SK-N-SH treated with all-trans-retinoic acid at 6 μM for 48 hours (cell line): ENCODE measurements at regions not wholly inside any gene's neighbourhood (a gene's known extent, or its start where the extent isn't known, plus 50 kb on each side); places are given as distances from the start of the nearest gene placed in this dataset.

Experiments
- ATAC-seq: fragments of 200-7000 bp; cut with Tn5 transposase; 3 replicates; pipeline ENCODE4 v1.9.1; 2020; ENCODE audit warnings: mild to moderate bottlenecking, moderate library complexity
- ARNTL ChIP-seq: fragments of 450-650 bp; formaldehyde crosslinking; IDR thresholded peaks from 2 replicates; pipeline ENCODE4 v1.5.0; 2020; ENCODE audit warnings: low read depth, mild to moderate bottlenecking, moderate library complexity, borderline replicate concordance
- BACH2 ChIP-seq: fragments of 250-450 bp; sonication (Bioruptor Pico); IDR thresholded peaks from 2 replicates; pipeline ENCODE4 v1.9.0; 2021; ENCODE audit warnings: mild to moderate bottlenecking, borderline replicate concordance
- CSDC2 ChIP-seq: fragments of 250-450 bp; sonication (Bioruptor Pico); IDR thresholded peaks from 2 replicates; pipeline ENCODE4 v1.5.0; 2020; ENCODE audit warnings: mild to moderate bottlenecking, moderate library complexity
- ESRRG ChIP-seq: fragments of 250-450 bp; sonication (Bioruptor Pico); IDR thresholded peaks from 2 replicates; pipeline ENCODE4 v1.6.1; 2021; ENCODE audit warnings: mild to moderate bottlenecking
- GLIS3 ChIP-seq: fragments of 250-450 bp; sonication (Bioruptor Pico); IDR thresholded peaks from 2 replicates; pipeline ENCODE4 v1.5.0; 2020; ENCODE audit warnings: mild to moderate bottlenecking, moderate library complexity
- ISL1 ChIP-seq: fragments of 250-450 bp; sonication (Bioruptor Pico); IDR thresholded peaks from 2 replicates; pipeline ENCODE4 v2.1.2; 2022; ENCODE audit warnings: mild to moderate bottlenecking, moderate library complexity
- OSR1 ChIP-seq: fragments of 250-450 bp; sonication (Bioruptor Pico); IDR thresholded peaks from 2 replicates; pipeline ENCODE4 v1.8.0; 2022; ENCODE audit warnings: moderate library complexity, mild to moderate bottlenecking, inconsistent platforms
- PPARA ChIP-seq: fragments of 250-450 bp; sonication (Bioruptor Pico); IDR thresholded peaks from 2 replicates; pipeline ENCODE4 v1.5.0; 2020; ENCODE audit warnings: mild to moderate bottlenecking, borderline replicate concordance
- RARB ChIP-seq: fragments of 250-450 bp; sonication (Bioruptor Pico); IDR thresholded peaks from 2 replicates; pipeline ENCODE4 v1.8.0; 2021; ENCODE audit warnings: mild to moderate bottlenecking, moderate library complexity
- SNAI2 ChIP-seq: fragments of 250-450 bp; sonication (Bioruptor Pico); IDR thresholded peaks from 2 replicates; pipeline ENCODE4 v1.5.0; 2020; ENCODE audit warnings: mild to moderate bottlenecking, moderate library complexity
- TCF4 ChIP-seq: fragments of 250-450 bp; sonication (Bioruptor Pico); IDR thresholded peaks from 2 replicates; pipeline ENCODE4 v1.8.0; 2021; ENCODE audit warnings: mild to moderate bottlenecking, moderate library complexity, borderline replicate concordance
- TOX ChIP-seq: fragments of 250-450 bp; sonication (Bioruptor Pico); IDR thresholded peaks from 2 replicates; pipeline ENCODE4 v1.8.0; 2021; ENCODE audit warnings: mild to moderate bottlenecking, moderate library complexity, borderline replicate concordance
- ZC3H10 ChIP-seq: fragments of 250-450 bp; sonication (Bioruptor Pico); IDR thresholded peaks from 2 replicates; pipeline ENCODE4 v1.5.1; 2021; ENCODE audit warnings: mild to moderate bottlenecking, moderate library complexity
- ZFP3 ChIP-seq: fragments of 250-450 bp; sonication (Bioruptor Pico); IDR thresholded peaks from 2 replicates; pipeline ENCODE4 v1.5.0; 2020; ENCODE audit warnings: mild to moderate bottlenecking, moderate library complexity
- ZFP30 ChIP-seq: fragments of 450-650 bp; formaldehyde crosslinking; IDR thresholded peaks from 2 replicates; pipeline ENCODE4 v1.5.0; 2022; ENCODE audit warnings: mild to moderate bottlenecking, moderate library complexity
- ZNF565 ChIP-seq: fragments of 450-650 bp; formaldehyde crosslinking; conservative IDR thresholded peaks from 2 replicates; pipeline ENCODE4 v1.5.0; 2020; ENCODE audit warnings: low read depth, mild to moderate bottlenecking, moderate library complexity
- ZNF70 ChIP-seq: fragments of 450-650 bp; formaldehyde crosslinking; IDR thresholded peaks from 2 replicates; pipeline ENCODE4 v1.5.0; 2020; ENCODE audit warnings: mild to moderate bottlenecking, moderate library complexity
- ZNF8 ChIP-seq: fragments of 450-650 bp; formaldehyde crosslinking; IDR thresholded peaks from 2 replicates; pipeline ENCODE4 v1.5.0; 2020; ENCODE audit warnings: mild to moderate bottlenecking, moderate library complexity
- TF ChIP-seq, protein P1 (sequence below): fragments of 250-450 bp; sonication (Bioruptor Pico); IDR thresholded peaks from 2 replicates; pipeline ENCODE4 v1.5.1; 2021; ENCODE audit warnings: mild to moderate bottlenecking, moderate library complexity
- TF ChIP-seq, protein P2 (sequence below): fragments of 250-450 bp; sonication (Bioruptor Pico); IDR thresholded peaks from 2 replicates; pipeline ENCODE4 v1.8.0; 2021; ENCODE audit warnings: low read depth, mild to moderate bottlenecking, moderate library complexity, borderline replicate concordance
- TF ChIP-seq, protein P3 (sequence below): fragments of 250-450 bp; sonication (Bioruptor Pico); IDR thresholded peaks from 2 replicates; pipeline ENCODE4 v1.8.0; 2020; ENCODE audit warnings: mild to moderate bottlenecking, moderate library complexity, borderline replicate concordance
- TF ChIP-seq, protein P4 (sequence below): fragments of 250-450 bp; sonication (Bioruptor Pico); IDR thresholded peaks from 2 replicates; pipeline ENCODE4 v1.5.1; 2020; ENCODE audit warnings: low read depth, mild to moderate bottlenecking, moderate library complexity

DNA sequence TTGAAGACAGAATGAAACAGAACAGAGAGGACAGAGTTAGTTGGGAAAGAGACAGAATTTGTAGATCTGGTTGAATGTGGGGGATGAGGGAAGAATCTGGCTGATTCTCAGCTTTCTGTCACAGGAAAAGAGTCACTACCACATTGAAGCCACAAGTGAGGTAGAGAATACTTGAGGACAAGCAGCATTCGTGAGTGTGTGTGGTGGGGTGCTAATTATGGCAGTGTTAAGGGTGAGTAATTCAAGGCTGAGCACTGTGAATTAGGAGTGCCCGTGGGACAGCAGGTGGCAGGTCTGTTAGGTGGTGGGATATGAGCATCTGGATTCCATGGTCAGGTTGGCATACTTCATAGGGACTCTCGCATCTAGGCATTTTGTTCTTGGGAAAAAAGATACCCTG is 347.4 kb upstream of the PRICKLE1 start:
- no peak for TF ChIP-seq GLIS3 (CRISPR knock-in tag)
- no peak for TF ChIP-seq ZNF70 (CRISPR knock-in tag)
- TF ChIP-seq ARNTL, result no peak
- TF ChIP-seq OSR1, result no peak
- TF ChIP-seq TOX, result no peak
- no peak for TF ChIP-seq SNAI2
- no peak for TF ChIP-seq ZC3H10 (CRISPR knock-in tag)
- TF ChIP-seq CSDC2 (CRISPR knock-in tag), result no peak
- TF ChIP-seq ISL1 (CRISPR knock-in tag), result no peak
- no peak for TF ChIP-seq TCF4 (CRISPR knock-in tag)
- TF ChIP-seq ZFP30 (CRISPR knock-in tag), result no peak
- TF ChIP-seq ZFP3 (CRISPR knock-in tag), result no peak
- TF ChIP-seq ZNF8 (CRISPR knock-in tag), result no peak
- TF ChIP-seq PPARA (CRISPR knock-in tag), result no peak
- no peak for TF ChIP-seq ZNF565 (CRISPR knock-in tag)
- TF ChIP-seq, protein P1, sequence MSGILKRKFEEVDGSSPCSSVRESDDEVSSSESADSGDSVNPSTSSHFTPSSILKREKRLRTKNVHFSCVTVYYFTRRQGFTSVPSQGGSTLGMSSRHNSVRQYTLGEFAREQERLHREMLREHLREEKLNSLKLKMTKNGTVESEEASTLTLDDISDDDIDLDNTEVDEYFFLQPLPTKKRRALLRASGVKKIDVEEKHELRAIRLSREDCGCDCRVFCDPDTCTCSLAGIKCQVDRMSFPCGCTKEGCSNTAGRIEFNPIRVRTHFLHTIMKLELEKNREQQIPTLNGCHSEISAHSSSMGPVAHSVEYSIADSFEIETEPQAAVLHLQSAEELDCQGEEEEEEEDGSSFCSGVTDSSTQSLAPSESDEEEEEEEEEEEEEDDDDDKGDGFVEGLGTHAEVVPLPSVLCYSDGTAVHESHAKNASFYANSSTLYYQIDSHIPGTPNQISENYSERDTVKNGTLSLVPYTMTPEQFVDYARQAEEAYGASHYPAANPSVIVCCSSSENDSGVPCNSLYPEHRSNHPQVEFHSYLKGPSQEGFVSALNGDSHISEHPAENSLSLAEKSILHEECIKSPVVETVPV (CRISPR knock-in tag), result no peak
- ATAC-seq, result no peak

DNA sequence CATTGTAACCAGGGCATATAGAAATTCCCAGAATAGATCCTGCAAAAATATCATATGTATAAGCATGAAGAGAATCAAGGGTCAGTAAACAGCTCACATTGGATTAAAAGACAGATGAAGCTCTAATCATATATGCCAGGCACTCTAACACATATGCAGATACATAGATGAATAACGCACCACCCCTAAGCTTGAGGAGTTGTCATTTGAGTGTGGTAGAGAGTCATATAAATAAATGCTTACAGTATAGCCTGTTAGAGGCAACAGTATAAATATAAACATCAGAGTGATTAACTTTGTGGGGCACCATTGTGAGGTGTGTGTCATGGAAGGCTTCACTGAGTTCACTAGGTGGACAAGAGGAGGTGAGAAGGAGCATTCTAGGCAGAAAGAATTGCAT is 346.7 kb upstream of the PRICKLE1 start:
- TF ChIP-seq TOX, result no peak
- TF ChIP-seq BACH2 (CRISPR knock-in tag), result no peak
- TF ChIP-seq, protein P2, sequence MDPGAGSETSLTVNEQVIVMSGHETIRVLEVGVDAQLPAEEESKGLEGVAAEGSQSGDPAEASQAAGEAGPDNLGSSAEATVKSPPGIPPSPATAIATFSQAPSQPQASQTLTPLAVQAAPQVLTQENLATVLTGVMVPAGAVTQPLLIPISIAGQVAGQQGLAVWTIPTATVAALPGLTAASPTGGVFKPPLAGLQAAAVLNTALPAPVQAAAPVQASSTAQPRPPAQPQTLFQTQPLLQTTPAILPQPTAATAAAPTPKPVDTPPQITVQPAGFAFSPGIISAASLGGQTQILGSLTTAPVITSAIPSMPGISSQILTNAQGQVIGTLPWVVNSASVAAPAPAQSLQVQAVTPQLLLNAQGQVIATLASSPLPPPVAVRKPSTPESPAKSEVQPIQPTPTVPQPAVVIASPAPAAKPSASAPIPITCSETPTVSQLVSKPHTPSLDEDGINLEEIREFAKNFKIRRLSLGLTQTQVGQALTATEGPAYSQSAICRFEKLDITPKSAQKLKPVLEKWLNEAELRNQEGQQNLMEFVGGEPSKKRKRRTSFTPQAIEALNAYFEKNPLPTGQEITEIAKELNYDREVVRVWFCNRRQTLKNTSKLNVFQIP (CRISPR knock-in tag), result no peak
- TF ChIP-seq, protein P1 (CRISPR knock-in tag), result no peak
- TF ChIP-seq ZNF8 (CRISPR knock-in tag), result no peak
- TF ChIP-seq TCF4 (CRISPR knock-in tag), result no peak
- no peak for TF ChIP-seq ISL1 (CRISPR knock-in tag)
- no peak for TF ChIP-seq ZFP3 (CRISPR knock-in tag)
- no peak for TF ChIP-seq ARNTL
- TF ChIP-seq ZC3H10 (CRISPR knock-in tag), result no peak
- no peak for TF ChIP-seq RARB
- no peak for TF ChIP-seq ZFP30 (CRISPR knock-in tag)
- TF ChIP-seq CSDC2 (CRISPR knock-in tag), result no peak
- TF ChIP-seq ZNF70 (CRISPR knock-in tag), result no peak
- TF ChIP-seq, protein P3, sequence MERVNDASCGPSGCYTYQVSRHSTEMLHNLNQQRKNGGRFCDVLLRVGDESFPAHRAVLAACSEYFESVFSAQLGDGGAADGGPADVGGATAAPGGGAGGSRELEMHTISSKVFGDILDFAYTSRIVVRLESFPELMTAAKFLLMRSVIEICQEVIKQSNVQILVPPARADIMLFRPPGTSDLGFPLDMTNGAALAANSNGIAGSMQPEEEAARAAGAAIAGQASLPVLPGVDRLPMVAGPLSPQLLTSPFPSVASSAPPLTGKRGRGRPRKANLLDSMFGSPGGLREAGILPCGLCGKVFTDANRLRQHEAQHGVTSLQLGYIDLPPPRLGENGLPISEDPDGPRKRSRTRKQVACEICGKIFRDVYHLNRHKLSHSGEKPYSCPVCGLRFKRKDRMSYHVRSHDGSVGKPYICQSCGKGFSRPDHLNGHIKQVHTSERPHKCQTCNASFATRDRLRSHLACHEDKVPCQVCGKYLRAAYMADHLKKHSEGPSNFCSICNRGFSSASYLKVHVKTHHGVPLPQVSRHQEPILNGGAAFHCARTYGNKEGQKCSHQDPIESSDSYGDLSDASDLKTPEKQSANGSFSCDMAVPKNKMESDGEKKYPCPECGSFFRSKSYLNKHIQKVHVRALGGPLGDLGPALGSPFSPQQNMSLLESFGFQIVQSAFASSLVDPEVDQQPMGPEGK (CRISPR knock-in tag), result no peak
- no peak for TF ChIP-seq OSR1
- no peak for TF ChIP-seq ESRRG (CRISPR knock-in tag)
- TF ChIP-seq, protein P4, sequence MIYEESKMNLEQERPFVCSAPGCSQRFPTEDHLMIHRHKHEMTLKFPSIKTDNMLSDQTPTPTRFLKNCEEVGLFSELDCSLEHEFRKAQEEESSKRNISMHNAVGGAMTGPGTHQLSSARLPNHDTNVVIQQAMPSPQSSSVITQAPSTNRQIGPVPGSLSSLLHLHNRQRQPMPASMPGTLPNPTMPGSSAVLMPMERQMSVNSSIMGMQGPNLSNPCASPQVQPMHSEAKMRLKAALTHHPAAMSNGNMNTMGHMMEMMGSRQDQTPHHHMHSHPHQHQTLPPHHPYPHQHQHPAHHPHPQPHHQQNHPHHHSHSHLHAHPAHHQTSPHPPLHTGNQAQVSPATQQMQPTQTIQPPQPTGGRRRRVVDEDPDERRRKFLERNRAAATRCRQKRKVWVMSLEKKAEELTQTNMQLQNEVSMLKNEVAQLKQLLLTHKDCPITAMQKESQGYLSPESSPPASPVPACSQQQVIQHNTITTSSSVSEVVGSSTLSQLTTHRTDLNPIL, result no peak
- TF ChIP-seq ZNF565 (CRISPR knock-in tag), result no peak
- no peak for TF ChIP-seq SNAI2
- TF ChIP-seq, all 23 proteins: peak for 0
- ATAC-seq, result no peak

DNA sequence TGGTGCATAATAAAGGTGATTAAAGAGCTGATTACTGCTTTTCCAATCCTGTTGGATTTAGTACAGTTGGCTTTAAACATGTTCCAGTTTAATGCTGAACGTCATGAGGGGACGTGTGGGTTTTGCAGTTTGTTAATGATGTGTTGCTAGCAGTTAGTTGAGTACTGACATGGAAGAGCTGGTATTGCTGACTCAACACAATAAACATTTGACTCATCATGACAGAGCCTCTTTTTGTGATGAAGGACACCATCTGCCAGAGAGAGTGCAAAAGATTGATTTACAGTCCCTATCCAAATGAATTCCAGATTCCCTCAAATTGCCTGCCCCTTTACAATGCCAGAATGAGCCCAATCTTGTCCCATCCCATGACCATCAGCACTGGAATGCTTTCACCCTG is 346.2 kb upstream of the PRICKLE1 start:
- ATAC-seq, result no peak
- TF ChIP-seq OSR1, result no peak

DNA sequence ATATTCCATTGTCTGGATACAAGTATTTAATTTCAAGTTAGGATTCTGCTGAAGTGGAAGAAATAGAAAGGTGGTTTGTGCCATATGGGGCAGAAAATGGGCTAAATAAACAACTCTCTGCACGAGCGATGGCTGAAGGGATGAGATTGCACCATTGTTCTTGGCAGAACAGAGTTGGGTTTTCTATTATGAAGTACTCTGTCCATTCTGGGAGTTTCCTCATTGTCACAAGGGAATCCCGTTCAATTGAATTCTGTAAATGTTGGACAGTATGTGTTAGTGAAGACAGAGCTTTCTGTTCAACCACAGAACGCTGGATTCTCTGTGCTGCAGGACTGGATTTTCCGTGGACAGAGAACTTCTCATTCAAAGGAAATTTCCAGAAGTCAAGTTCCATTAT is 345.5 kb upstream of the PRICKLE1 start:
- ATAC-seq, result no peak
- TF ChIP-seq ZFP3 (CRISPR knock-in tag), result no peak
- no peak for TF ChIP-seq ZNF565 (CRISPR knock-in tag)
- TF ChIP-seq ARNTL, result no peak
- TF ChIP-seq TCF4 (CRISPR knock-in tag), result no peak
- TF ChIP-seq ZC3H10 (CRISPR knock-in tag), result no peak
- TF ChIP-seq, protein P1 (CRISPR knock-in tag), result no peak
- TF ChIP-seq ISL1 (CRISPR knock-in tag), result no peak
- TF ChIP-seq PPARA (CRISPR knock-in tag), result no peak
- no peak for TF ChIP-seq ZNF8 (CRISPR knock-in tag)
- TF ChIP-seq, protein P3 (CRISPR knock-in tag), result no peak
- TF ChIP-seq GLIS3 (CRISPR knock-in tag), result no peak
- TF ChIP-seq ZFP30 (CRISPR knock-in tag), result no peak
- TF ChIP-seq ZNF70 (CRISPR knock-in tag), result no peak
- no peak for TF ChIP-seq TOX
- TF ChIP-seq BACH2 (CRISPR knock-in tag), result no peak
- TF ChIP-seq CSDC2 (CRISPR knock-in tag), result no peak
